Neural cell (in vitro differentiated cells): ENCODE measurements at regions not wholly inside any gene's neighbourhood (a gene's known extent, or its start where the extent isn't known, plus 50 kb on each side); places are given as distances from the start of the nearest gene placed in this dataset.

Experiments
- H2AFZ ChIP-seq: fragments of 200-600, 300-800 bp; sonication (generic), shearing (Covaris generic); 2 replicates; pipeline ENCODE4 v1.6.0; 2014; ENCODE audit warnings: low read depth, mild to moderate bottlenecking, antibody characterized with exemption, low read length, moderate library complexity
- H3F3A ChIP-seq: fragments of 200-600 bp; shearing (Covaris generic); 2 replicates; pipeline ENCODE4 v1.6.1; 2016; ENCODE audit warnings: mild to moderate bottlenecking, moderate library complexity, mixed read lengths, antibody characterized with exemption, low read length; ENCODE audit not compliant: insufficient read depth, poor library complexity, severe bottlenecking
- H3K27ac ChIP-seq: fragments of 200-600, 300-800 bp; sonication (generic), shearing (Covaris generic); 2 replicates; pipeline ENCODE4 v1.5.1; 2014; ENCODE audit warnings: mild to moderate bottlenecking, low read length, moderate library complexity
- H3K27me3 ChIP-seq: fragments of 300-800, 200-600 bp; sonication (generic), shearing (Covaris generic); 2 replicates; pipeline ENCODE4 v1.6.0; 2014; ENCODE audit warnings: mild to moderate bottlenecking, low read depth, low read length, moderate library complexity; ENCODE audit not compliant: insufficient read depth
- H3K36me3 ChIP-seq: fragments of 300-800, 200-600 bp; sonication (generic), shearing (Covaris generic); 2 replicates; pipeline ENCODE4 v1.5.1; 2014; ENCODE audit warnings: mild to moderate bottlenecking, antibody characterized with exemption, low read length, moderate library complexity; ENCODE audit not compliant: insufficient read depth
- H3K4me2 ChIP-seq: fragments of 300-800, 200-600 bp; sonication (generic), shearing (Covaris generic); 2 replicates; pipeline ENCODE4 v1.6.0; 2014; ENCODE audit warnings: mild to moderate bottlenecking, low read length
- H3K4me3 ChIP-seq: fragments of 300-800, 200-600 bp; sonication (generic), shearing (Covaris generic); 2 replicates; pipeline ENCODE4 v1.5.1; 2014; ENCODE audit warnings: mild to moderate bottlenecking, low read length, moderate library complexity
- H3K79me2 ChIP-seq: fragments of 200-600 bp; shearing (Covaris generic); replicated peaks from 2 replicates; pipeline ENCODE4 v1.6.0; 2014; ENCODE audit warnings: mild to moderate bottlenecking, low read length, moderate library complexity; ENCODE audit not compliant: insufficient read depth
- H3K9ac ChIP-seq: fragments of 300-800, 200-600 bp; sonication (generic), shearing (Covaris generic); 2 replicates; pipeline ENCODE4 v1.6.1; 2016; ENCODE audit warnings: mild to moderate bottlenecking, low read length, mixed read lengths
- H3K9me2 ChIP-seq: fragments of 200-600 bp; shearing (Covaris generic); 2 replicates; pipeline ENCODE4 v1.6.1; 2016; ENCODE audit warnings: mild to moderate bottlenecking, low read length, mixed read lengths; ENCODE audit not compliant: insufficient read depth
- H3K9me3 ChIP-seq: fragments of 200-600, 300-800 bp; sonication (generic), shearing (Covaris generic); 2 replicates; pipeline ENCODE4 v1.6.1; 2016; ENCODE audit warnings: mild to moderate bottlenecking, mixed run types, low read length, moderate library complexity, mixed read lengths
- H4K20me1 ChIP-seq: fragments of 200-600 bp; shearing (Covaris generic); 2 replicates; pipeline ENCODE4 v1.6.1; 2016; ENCODE audit warnings: mild to moderate bottlenecking, mixed run types; ENCODE audit not compliant: insufficient read depth
- EP300 ChIP-seq: fragments of 450-650 bp; conservative IDR thresholded peaks from 2 replicates; pipeline ENCODE4 v1.6.1; 2014; ENCODE audit warnings: antibody characterized with exemption, mild to moderate bottlenecking, moderate library complexity; ENCODE audit not compliant: poor library complexity, severe bottlenecking
- EZH2 ChIP-seq: fragments of 200-600, 300-800 bp; shearing (Covaris generic), sonication (generic); IDR thresholded peaks from 2 replicates; pipeline ENCODE4 v1.6.1; 2014; ENCODE audit warnings: antibody characterized with exemption, low read length, borderline replicate concordance, mild to moderate bottlenecking; ENCODE audit not compliant: insufficient read depth, poor library complexity, severe bottlenecking
- MXI1 ChIP-seq: fragments of 450-650 bp; conservative IDR thresholded peaks from 2 replicates; pipeline ENCODE4 v1.6.1; 2014; ENCODE audit warnings: antibody characterized with exemption, mild to moderate bottlenecking; ENCODE audit not compliant: poor library complexity, severe bottlenecking
- POLR2AphosphoS5 ChIP-seq: IDR thresholded peaks from 2 replicates; pipeline ENCODE4 v1.6.1; 2012
- RAD21 ChIP-seq: fragments of 450-650 bp; conservative IDR thresholded peaks from 2 replicates; pipeline ENCODE4 v1.6.1; 2014; ENCODE audit warnings: antibody characterized with exemption, mild to moderate bottlenecking, moderate library complexity
- SMC3 ChIP-seq: fragments of 450-650 bp; conservative IDR thresholded peaks from 2 replicates; pipeline ENCODE4 v1.6.1; 2014; ENCODE audit warnings: antibody characterized with exemption, mild to moderate bottlenecking, moderate library complexity; ENCODE audit not compliant: poor library complexity
- TAF1 ChIP-seq: IDR thresholded peaks from 2 replicates; pipeline ENCODE4 v1.6.1; 2012; ENCODE audit warnings: low read depth
- TF ChIP-seq, protein P1 (sequence below): IDR thresholded peaks from 2 replicates; pipeline ENCODE4 v1.6.1; 2012; ENCODE audit warnings: borderline replicate concordance
- TF ChIP-seq, protein P2 (sequence below): fragments of 450-650 bp; IDR thresholded peaks from 2 replicates; pipeline ENCODE4 v1.5.1; 2014; ENCODE audit warnings: antibody characterized with exemption, mild to moderate bottlenecking, moderate library complexity; ENCODE audit not compliant: poor library complexity, severe bottlenecking

DNA sequence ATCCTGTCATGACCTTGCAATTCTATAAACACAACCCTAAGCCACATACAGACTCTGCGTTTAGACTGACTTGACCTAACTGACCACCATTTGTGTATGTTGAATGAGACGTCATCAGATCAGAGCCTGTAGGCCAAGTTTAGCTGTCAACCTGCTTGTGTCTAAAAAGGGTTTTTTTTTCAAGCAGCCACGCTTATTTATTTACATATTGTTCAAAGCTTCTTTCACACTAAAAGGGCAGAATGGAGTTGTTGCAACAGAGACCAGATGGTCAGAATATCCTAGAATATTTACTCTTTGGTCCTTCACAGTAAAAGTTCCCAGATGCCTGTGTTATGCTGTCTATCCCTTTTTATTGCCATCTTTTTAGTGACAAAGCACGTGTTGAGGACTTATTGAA is 307.7 kb upstream of the SLC10A2 start:
- Histone ChIP-seq H3K36me3 (no peaks in the 10 kb centered on the region), H3K27me3 (no peaks in the 10 kb centered on the region), H3K9me3 (no peaks in the 10 kb centered on the region), H3F3A (no peaks in the 10 kb centered on the region), H3K4me3 (no peak overlapping the region), H3K79me2 (no peaks in the 10 kb centered on the region), H3K9ac (no peak overlapping the region), H3K27ac (no peak overlapping the region), H3K4me2 (no peak overlapping the region), H2AFZ (no peak overlapping the region), H4K20me1 (no peaks in the 10 kb centered on the region), H3K9me2 (no peaks in the 10 kb centered on the region)
- TF ChIP-seq EZH2 (no peak), POLR2AphosphoS5 (no peak), SMC3 (no peak), EP300 (no peak), TAF1 (no peak), RAD21 (no peak), MXI1 (no peak)
- TF ChIP-seq, protein P1, sequence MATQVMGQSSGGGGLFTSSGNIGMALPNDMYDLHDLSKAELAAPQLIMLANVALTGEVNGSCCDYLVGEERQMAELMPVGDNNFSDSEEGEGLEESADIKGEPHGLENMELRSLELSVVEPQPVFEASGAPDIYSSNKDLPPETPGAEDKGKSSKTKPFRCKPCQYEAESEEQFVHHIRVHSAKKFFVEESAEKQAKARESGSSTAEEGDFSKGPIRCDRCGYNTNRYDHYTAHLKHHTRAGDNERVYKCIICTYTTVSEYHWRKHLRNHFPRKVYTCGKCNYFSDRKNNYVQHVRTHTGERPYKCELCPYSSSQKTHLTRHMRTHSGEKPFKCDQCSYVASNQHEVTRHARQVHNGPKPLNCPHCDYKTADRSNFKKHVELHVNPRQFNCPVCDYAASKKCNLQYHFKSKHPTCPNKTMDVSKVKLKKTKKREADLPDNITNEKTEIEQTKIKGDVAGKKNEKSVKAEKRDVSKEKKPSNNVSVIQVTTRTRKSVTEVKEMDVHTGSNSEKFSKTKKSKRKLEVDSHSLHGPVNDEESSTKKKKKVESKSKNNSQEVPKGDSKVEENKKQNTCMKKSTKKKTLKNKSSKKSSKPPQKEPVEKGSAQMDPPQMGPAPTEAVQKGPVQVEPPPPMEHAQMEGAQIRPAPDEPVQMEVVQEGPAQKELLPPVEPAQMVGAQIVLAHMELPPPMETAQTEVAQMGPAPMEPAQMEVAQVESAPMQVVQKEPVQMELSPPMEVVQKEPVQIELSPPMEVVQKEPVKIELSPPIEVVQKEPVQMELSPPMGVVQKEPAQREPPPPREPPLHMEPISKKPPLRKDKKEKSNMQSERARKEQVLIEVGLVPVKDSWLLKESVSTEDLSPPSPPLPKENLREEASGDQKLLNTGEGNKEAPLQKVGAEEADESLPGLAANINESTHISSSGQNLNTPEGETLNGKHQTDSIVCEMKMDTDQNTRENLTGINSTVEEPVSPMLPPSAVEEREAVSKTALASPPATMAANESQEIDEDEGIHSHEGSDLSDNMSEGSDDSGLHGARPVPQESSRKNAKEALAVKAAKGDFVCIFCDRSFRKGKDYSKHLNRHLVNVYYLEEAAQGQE = no peak
- TF ChIP-seq, protein P2, sequence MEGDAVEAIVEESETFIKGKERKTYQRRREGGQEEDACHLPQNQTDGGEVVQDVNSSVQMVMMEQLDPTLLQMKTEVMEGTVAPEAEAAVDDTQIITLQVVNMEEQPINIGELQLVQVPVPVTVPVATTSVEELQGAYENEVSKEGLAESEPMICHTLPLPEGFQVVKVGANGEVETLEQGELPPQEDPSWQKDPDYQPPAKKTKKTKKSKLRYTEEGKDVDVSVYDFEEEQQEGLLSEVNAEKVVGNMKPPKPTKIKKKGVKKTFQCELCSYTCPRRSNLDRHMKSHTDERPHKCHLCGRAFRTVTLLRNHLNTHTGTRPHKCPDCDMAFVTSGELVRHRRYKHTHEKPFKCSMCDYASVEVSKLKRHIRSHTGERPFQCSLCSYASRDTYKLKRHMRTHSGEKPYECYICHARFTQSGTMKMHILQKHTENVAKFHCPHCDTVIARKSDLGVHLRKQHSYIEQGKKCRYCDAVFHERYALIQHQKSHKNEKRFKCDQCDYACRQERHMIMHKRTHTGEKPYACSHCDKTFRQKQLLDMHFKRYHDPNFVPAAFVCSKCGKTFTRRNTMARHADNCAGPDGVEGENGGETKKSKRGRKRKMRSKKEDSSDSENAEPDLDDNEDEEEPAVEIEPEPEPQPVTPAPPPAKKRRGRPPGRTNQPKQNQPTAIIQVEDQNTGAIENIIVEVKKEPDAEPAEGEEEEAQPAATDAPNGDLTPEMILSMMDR = no peak

DNA sequence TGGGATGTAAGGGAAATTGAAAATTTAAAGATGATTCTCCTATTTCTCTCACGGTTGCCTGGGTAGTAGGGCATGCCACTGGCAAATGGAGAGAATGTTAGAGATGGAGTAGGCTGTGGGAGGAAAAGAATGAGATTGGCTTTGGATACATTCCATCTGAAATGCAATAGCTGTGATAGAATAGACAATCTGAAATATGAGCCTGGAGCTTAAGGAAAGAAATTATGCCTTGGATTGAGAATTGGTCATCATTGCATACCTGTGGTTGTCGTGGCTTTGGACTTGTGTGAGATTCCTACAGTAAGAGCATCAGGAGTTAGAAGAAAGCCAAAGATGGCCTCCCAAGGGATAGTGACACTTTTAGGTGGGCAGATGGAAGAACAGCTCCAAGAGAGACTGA is 305.1 kb upstream of the SLC10A2 start:
- no peaks in the 10 kb centered on the region for H3K36me3 ChIP-seq
- no peaks in the 10 kb centered on the region for H3K9me3 ChIP-seq
- H3K27me3 ChIP-seq = no peaks in the 10 kb centered on the region
- no peak overlapping the region for H3K4me3 ChIP-seq
- no peak overlapping the region for H3K9ac ChIP-seq
- H3K27ac ChIP-seq = no peak overlapping the region
- no peak overlapping the region for H2AFZ ChIP-seq
- no peak overlapping the region for H3K4me2 ChIP-seq
- H3F3A ChIP-seq = no peaks in the 10 kb centered on the region
- H3K79me2 ChIP-seq = no peaks in the 10 kb centered on the region
- TF ChIP-seq, protein P1 = no peak
- TF ChIP-seq TAF1 (no peak), POLR2AphosphoS5 (no peak), RAD21 (no peak), SMC3 (no peak), EP300 (no peak), MXI1 (no peak), EZH2 (no peak)
- TF ChIP-seq, protein P2 = no peak
- H4K20me1 ChIP-seq = no peaks in the 10 kb centered on the region
- no peaks in the 10 kb centered on the region for H3K9me2 ChIP-seq
